ENCODE measurements at regions not wholly inside any gene's neighbourhood (a gene's known extent, or its start where the extent isn't known, plus 50 kb on each side); places are given as distances from the start of the nearest gene placed in this dataset.

DNA sequence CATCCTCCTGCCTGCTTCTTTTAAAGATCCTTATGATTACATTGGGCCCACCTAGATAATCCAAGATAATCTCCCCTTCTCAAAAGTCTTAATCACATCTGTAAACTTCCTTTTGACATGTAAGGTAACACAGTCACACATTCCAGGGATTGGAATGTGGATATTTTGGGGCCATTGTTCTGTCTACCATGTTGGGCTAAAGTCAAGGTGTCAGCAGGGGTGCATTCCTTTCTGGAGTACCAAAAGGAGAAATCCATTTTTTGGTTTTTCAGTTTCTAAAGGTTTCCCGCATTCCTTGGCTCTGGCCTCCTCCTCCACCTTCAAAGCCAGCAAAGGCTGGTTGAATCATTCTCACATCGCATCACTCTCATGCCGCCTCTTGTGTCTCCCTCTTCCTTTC lies 197.6 kb upstream of the NFE2L3 start:
- TF ChIP-seq POLR2A (IDR thresholded peaks at IDR 0.05): no peak
- TF ChIP-seq, protein P1, sequence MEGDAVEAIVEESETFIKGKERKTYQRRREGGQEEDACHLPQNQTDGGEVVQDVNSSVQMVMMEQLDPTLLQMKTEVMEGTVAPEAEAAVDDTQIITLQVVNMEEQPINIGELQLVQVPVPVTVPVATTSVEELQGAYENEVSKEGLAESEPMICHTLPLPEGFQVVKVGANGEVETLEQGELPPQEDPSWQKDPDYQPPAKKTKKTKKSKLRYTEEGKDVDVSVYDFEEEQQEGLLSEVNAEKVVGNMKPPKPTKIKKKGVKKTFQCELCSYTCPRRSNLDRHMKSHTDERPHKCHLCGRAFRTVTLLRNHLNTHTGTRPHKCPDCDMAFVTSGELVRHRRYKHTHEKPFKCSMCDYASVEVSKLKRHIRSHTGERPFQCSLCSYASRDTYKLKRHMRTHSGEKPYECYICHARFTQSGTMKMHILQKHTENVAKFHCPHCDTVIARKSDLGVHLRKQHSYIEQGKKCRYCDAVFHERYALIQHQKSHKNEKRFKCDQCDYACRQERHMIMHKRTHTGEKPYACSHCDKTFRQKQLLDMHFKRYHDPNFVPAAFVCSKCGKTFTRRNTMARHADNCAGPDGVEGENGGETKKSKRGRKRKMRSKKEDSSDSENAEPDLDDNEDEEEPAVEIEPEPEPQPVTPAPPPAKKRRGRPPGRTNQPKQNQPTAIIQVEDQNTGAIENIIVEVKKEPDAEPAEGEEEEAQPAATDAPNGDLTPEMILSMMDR (IDR thresholded peaks at IDR 0.05): no peak
